ENCODE measurements at regions not wholly inside any gene's neighbourhood (a gene's known extent, or its start where the extent isn't known, plus 50 kb on each side); places are given as distances from the start of the nearest gene placed in this dataset.

GRCh38 chr7:80039251-80039884 lies 95.3 kb upstream of the GNAI1 start:
- no peaks in the 10 kb centered on the region for H3K9me3 Mint-ChIP-seq
- DNase-seq (no peak), ATAC-seq (no peak)
- ChIA-PET POLR2A (no interaction called here), CTCF (no interaction called here)
- H3K4me3 Mint-ChIP-seq = no peak overlapping the region
- no peak overlapping the region for H3K27ac Mint-ChIP-seq
- no peaks in the 10 kb centered on the region for H3K36me3 Mint-ChIP-seq (ENCODE audit: low read depth)
- no peaks in the 10 kb centered on the region for H3K27me3 Mint-ChIP-seq
- no peaks in the 10 kb centered on the region for H3K4me1 Mint-ChIP-seq (ENCODE audit: low read depth)
- intact Hi-C loops (cut with micrococcal nuclease) = no loop called here
- TF ChIP-seq CTCF (IDR thresholded peaks at IDR 0.05) = no peak

GRCh38 chr7:80037689-80038088 lies 96.9 kb upstream of the GNAI1 start:
- no peak for DNase-seq
- POLR2A ChIA-PET = no interaction called here
- TF ChIP-seq CTCF (IDR thresholded peaks at IDR 0.05) = no peak
- no peaks in the 10 kb centered on the region for H3K4me1 Mint-ChIP-seq (ENCODE audit: low read depth)
- no peak overlapping the region for H3K4me3 Mint-ChIP-seq
- no peak for ATAC-seq
- CTCF ChIA-PET = no interaction called here
- no peaks in the 10 kb centered on the region for H3K36me3 Mint-ChIP-seq (ENCODE audit: low read depth)
- H3K9me3 Mint-ChIP-seq = no peaks in the 10 kb centered on the region
- H3K27me3 Mint-ChIP-seq = no peaks in the 10 kb centered on the region
- intact Hi-C loops (cut with micrococcal nuclease) = no loop called here
- no peak overlapping the region for H3K27ac Mint-ChIP-seq

- DNase-seq = no peak
- intact Hi-C loops (cut with micrococcal nuclease) = no loop called here
- no peaks in the 10 kb centered on the region for H3K9me3 Mint-ChIP-seq
- POLR2A ChIA-PET = no interaction called here
- no peaks in the 10 kb centered on the region for H3K4me1 Mint-ChIP-seq (ENCODE audit: low read depth)
- no peak for ATAC-seq
- CTCF ChIA-PET = no interaction called here
- no peak overlapping the region for H3K4me3 Mint-ChIP-seq
- no peak overlapping the region for H3K27ac Mint-ChIP-seq
- no peaks in the 10 kb centered on the region for H3K36me3 Mint-ChIP-seq (ENCODE audit: low read depth)
- H3K27me3 Mint-ChIP-seq = no peaks in the 10 kb centered on the region
- TF ChIP-seq CTCF (IDR thresholded peaks at IDR 0.05) = no peak
Measured at GRCh38 chr7:80036107-80036506, 98.5 kb upstream of the GNAI1 start.

GRCh38 chr7:80028717-80029116 lies 105.9 kb upstream of the GNAI1 start:
- Mint-ChIP-seq H3K9me3 (no peaks in the 10 kb centered on the region), H3K27ac (no peak overlapping the region), H3K36me3 (ENCODE audit: low read depth) (no peaks in the 10 kb centered on the region), H3K4me1 (ENCODE audit: low read depth) (no peaks in the 10 kb centered on the region), H3K4me3 (no peak overlapping the region), H3K27me3 (no peaks in the 10 kb centered on the region)
- ChIA-PET CTCF (no interaction called here), POLR2A (no interaction called here)
- DNase-seq = no peak
- no peak for ATAC-seq
- TF ChIP-seq CTCF (IDR thresholded peaks at IDR 0.05) = no peak
- intact Hi-C loops (cut with micrococcal nuclease) = no loop called here

GRCh38 chr7:80027611-80028173 lies 106.9 kb upstream of the GNAI1 start:
- TF ChIP-seq CTCF (IDR thresholded peaks at IDR 0.05) = no peak
- POLR2A ChIA-PET = no interaction called here
- intact Hi-C loops (cut with micrococcal nuclease) = no loop called here

More at GRCh38 chr7:80027611-80028173, 106.9 kb upstream of the GNAI1 start:
- no peak for ATAC-seq
- H3K27me3 Mint-ChIP-seq = no peaks in the 10 kb centered on the region
- CTCF ChIA-PET = no interaction called here
- no peak overlapping the region for H3K27ac Mint-ChIP-seq
- no peak overlapping the region for H3K4me3 Mint-ChIP-seq
- no peaks in the 10 kb centered on the region for H3K36me3 Mint-ChIP-seq (ENCODE audit: low read depth)
- DNase-seq = no peak
- H3K9me3 Mint-ChIP-seq = peaks cover 6% of the 10 kb centered on the region
- no peaks in the 10 kb centered on the region for H3K4me1 Mint-ChIP-seq (ENCODE audit: low read depth)
